Activated naive CD4-positive, alpha-beta T cell treated with anti-CD3 and anti-CD28 coated beads, Interleukin-2, amount 50 U/mL, for 24 hours (primary cell): ENCODE measurements at regions not wholly inside any gene's neighbourhood (a gene's known extent, or its start where the extent isn't known, plus 50 kb on each side); places are given as distances from the start of the nearest gene placed in this dataset.

Source experiments
- H3K27ac Mint-ChIP-seq: one replicate; pipeline ENCODE4 v1.8.0; 2021; ENCODE audit warnings: mild to moderate bottlenecking, mixed read lengths
- H3K27me3 Mint-ChIP-seq: one replicate; pipeline ENCODE4 v1.8.0; 2021; ENCODE audit warnings: mixed read lengths
- H3K36me3 Mint-ChIP-seq: one replicate; pipeline ENCODE4 v1.8.0; 2021; ENCODE audit warnings: mixed read lengths
- H3K4me1 Mint-ChIP-seq: one replicate; pipeline ENCODE4 v1.8.0; 2021; ENCODE audit warnings: mixed read lengths
- H3K4me3 Mint-ChIP-seq: one replicate; pipeline ENCODE4 v1.8.0; 2021; ENCODE audit warnings: mild to moderate bottlenecking, mixed read lengths
- H3K9me3 Mint-ChIP-seq: one replicate; pipeline ENCODE4 v1.8.0; 2021; ENCODE audit warnings: mixed read lengths

GRCh38 chr4:13857397-13857796, 229.9 kb upstream of the BOD1L1 start:
- Mint-ChIP-seq H3K36me3 (no peaks in the 10 kb centered on the region), H3K4me1 (no peaks in the 10 kb centered on the region), H3K9me3 (peaks cover 9% of the 10 kb centered on the region), H3K27ac (no peak overlapping the region), H3K27me3 (peaks cover 1% of the 10 kb centered on the region), H3K4me3 (no peak overlapping the region)

GRCh38 chr4:13857800-13858199, 230.3 kb upstream of the BOD1L1 start:
- peaks cover 1% of the 10 kb centered on the region for H3K27me3 Mint-ChIP-seq
- no peaks in the 10 kb centered on the region for H3K36me3 Mint-ChIP-seq
- H3K9me3 Mint-ChIP-seq = peaks cover 12% of the 10 kb centered on the region
- H3K4me1 Mint-ChIP-seq = no peaks in the 10 kb centered on the region
- H3K4me3 Mint-ChIP-seq = no peak overlapping the region
- no peak overlapping the region for H3K27ac Mint-ChIP-seq

- no peak overlapping the region for H3K4me3 Mint-ChIP-seq
- H3K4me1 Mint-ChIP-seq = no peaks in the 10 kb centered on the region
- H3K36me3 Mint-ChIP-seq = no peaks in the 10 kb centered on the region
- H3K9me3 Mint-ChIP-seq = peaks cover 13% of the 10 kb centered on the region
- peaks cover 1% of the 10 kb centered on the region for H3K27me3 Mint-ChIP-seq
- no peak overlapping the region for H3K27ac Mint-ChIP-seq
Measured at GRCh38 chr4:13859423-13859822, 231.9 kb upstream of the BOD1L1 start.

GRCh38 chr4:13860126-13860525, 232.6 kb upstream of the BOD1L1 start:
- H3K9me3 Mint-ChIP-seq = peaks cover 13% of the 10 kb centered on the region
- H3K36me3 Mint-ChIP-seq = no peaks in the 10 kb centered on the region
- peaks cover 1% of the 10 kb centered on the region for H3K27me3 Mint-ChIP-seq
- no peaks in the 10 kb centered on the region for H3K4me1 Mint-ChIP-seq
- no peak overlapping the region for H3K27ac Mint-ChIP-seq
- H3K4me3 Mint-ChIP-seq = no peak overlapping the region

GRCh38 chr4:13865871-13866669, 238.5 kb upstream of the BOD1L1 start:
- H3K9me3 Mint-ChIP-seq = peaks cover 4% of the 10 kb centered on the region
- no peaks in the 10 kb centered on the region for H3K36me3 Mint-ChIP-seq
- H3K4me1 Mint-ChIP-seq = no peaks in the 10 kb centered on the region
- H3K27ac Mint-ChIP-seq = no peak overlapping the region
- peaks cover 6% of the 10 kb centered on the region for H3K27me3 Mint-ChIP-seq
- H3K4me3 Mint-ChIP-seq = no peak overlapping the region

- Mint-ChIP-seq H3K4me1 (no peaks in the 10 kb centered on the region), H3K36me3 (no peaks in the 10 kb centered on the region), H3K9me3 (peaks cover 4% of the 10 kb centered on the region), H3K27me3 (peaks cover 6% of the 10 kb centered on the region), H3K4me3 (no peak overlapping the region), H3K27ac (no peak overlapping the region)
Measured at GRCh38 chr4:13866881-13867280, 239.4 kb upstream of the BOD1L1 start.

- no peaks in the 10 kb centered on the region for H3K9me3 Mint-ChIP-seq
- H3K4me1 Mint-ChIP-seq = no peaks in the 10 kb centered on the region
- no peak overlapping the region for H3K27ac Mint-ChIP-seq
- H3K4me3 Mint-ChIP-seq = no peak overlapping the region
- peaks cover 5% of the 10 kb centered on the region for H3K27me3 Mint-ChIP-seq
- no peaks in the 10 kb centered on the region for H3K36me3 Mint-ChIP-seq
Measured at GRCh38 chr4:13872155-13872554, 244.6 kb upstream of the BOD1L1 start.

- Mint-ChIP-seq H3K27ac (no peak overlapping the region), H3K4me1 (no peaks in the 10 kb centered on the region), H3K9me3 (no peaks in the 10 kb centered on the region), H3K36me3 (no peaks in the 10 kb centered on the region), H3K4me3 (no peak overlapping the region), H3K27me3 (peaks cover 5% of the 10 kb centered on the region)
Measured at GRCh38 chr4:13872955-13873354, 245.4 kb upstream of the BOD1L1 start.

GRCh38 chr4:13875181-13875580, 247.7 kb upstream of the BOD1L1 start:
- no peak overlapping the region for H3K4me3 Mint-ChIP-seq
- no peak overlapping the region for H3K27ac Mint-ChIP-seq
- H3K4me1 Mint-ChIP-seq = no peaks in the 10 kb centered on the region
- H3K36me3 Mint-ChIP-seq = no peaks in the 10 kb centered on the region
- H3K9me3 Mint-ChIP-seq = no peaks in the 10 kb centered on the region
- H3K27me3 Mint-ChIP-seq = peaks cover 2% of the 10 kb centered on the region

GRCh38 chr4:13876131-13876530, 248.6 kb upstream of the BOD1L1 start:
- no peaks in the 10 kb centered on the region for H3K4me1 Mint-ChIP-seq
- no peaks in the 10 kb centered on the region for H3K36me3 Mint-ChIP-seq
- peaks cover 2% of the 10 kb centered on the region for H3K27me3 Mint-ChIP-seq
- no peak overlapping the region for H3K4me3 Mint-ChIP-seq
- H3K9me3 Mint-ChIP-seq = no peaks in the 10 kb centered on the region
- H3K27ac Mint-ChIP-seq = no peak overlapping the region

GRCh38 chr4:13876940-13877339, 249.4 kb upstream of the BOD1L1 start:
- Mint-ChIP-seq H3K4me3 (no peak overlapping the region), H3K36me3 (no peaks in the 10 kb centered on the region), H3K4me1 (no peaks in the 10 kb centered on the region), H3K9me3 (no peaks in the 10 kb centered on the region), H3K27me3 (peaks cover 2% of the 10 kb centered on the region), H3K27ac (no peak overlapping the region)

GRCh38 chr4:13877626-13878025, 250.1 kb upstream of the BOD1L1 start:
- no peaks in the 10 kb centered on the region for H3K9me3 Mint-ChIP-seq
- H3K36me3 Mint-ChIP-seq = no peaks in the 10 kb centered on the region
- H3K27me3 Mint-ChIP-seq = peaks cover 2% of the 10 kb centered on the region
- H3K4me1 Mint-ChIP-seq = no peaks in the 10 kb centered on the region
- no peak overlapping the region for H3K4me3 Mint-ChIP-seq
- no peak overlapping the region for H3K27ac Mint-ChIP-seq

GRCh38 chr4:13881892-13882291, 254.4 kb upstream of the BOD1L1 start:
- H3K27ac Mint-ChIP-seq = no peak overlapping the region
- no peaks in the 10 kb centered on the region for H3K27me3 Mint-ChIP-seq
- no peak overlapping the region for H3K4me3 Mint-ChIP-seq
- no peaks in the 10 kb centered on the region for H3K4me1 Mint-ChIP-seq
- H3K9me3 Mint-ChIP-seq = no peaks in the 10 kb centered on the region
- no peaks in the 10 kb centered on the region for H3K36me3 Mint-ChIP-seq

GRCh38 chr4:13887010-13887409, 259.5 kb upstream of the BOD1L1 start:
- no peaks in the 10 kb centered on the region for H3K9me3 Mint-ChIP-seq
- H3K4me3 Mint-ChIP-seq = no peak overlapping the region
- H3K27me3 Mint-ChIP-seq = no peaks in the 10 kb centered on the region
- no peak overlapping the region for H3K27ac Mint-ChIP-seq
- no peaks in the 10 kb centered on the region for H3K4me1 Mint-ChIP-seq
- H3K36me3 Mint-ChIP-seq = no peaks in the 10 kb centered on the region

GRCh38 chr4:13888112-13888511, 260.6 kb upstream of the BOD1L1 start:
- H3K9me3 Mint-ChIP-seq = no peaks in the 10 kb centered on the region
- no peaks in the 10 kb centered on the region for H3K27me3 Mint-ChIP-seq
- no peaks in the 10 kb centered on the region for H3K36me3 Mint-ChIP-seq
- H3K27ac Mint-ChIP-seq = no peak overlapping the region
- H3K4me3 Mint-ChIP-seq = no peak overlapping the region
- no peaks in the 10 kb centered on the region for H3K4me1 Mint-ChIP-seq

GRCh38 chr4:13891544-13891939, 264.0 kb upstream of the BOD1L1 start:
- Mint-ChIP-seq H3K27ac (no peak overlapping the region), H3K27me3 (no peaks in the 10 kb centered on the region), H3K4me1 (no peaks in the 10 kb centered on the region), H3K9me3 (no peaks in the 10 kb centered on the region), H3K36me3 (no peaks in the 10 kb centered on the region), H3K4me3 (no peak overlapping the region)

- Mint-ChIP-seq H3K4me3 (no peak overlapping the region), H3K36me3 (no peaks in the 10 kb centered on the region), H3K27me3 (no peaks in the 10 kb centered on the region), H3K27ac (no peak overlapping the region), H3K4me1 (no peaks in the 10 kb centered on the region), H3K9me3 (no peaks in the 10 kb centered on the region)
Measured at GRCh38 chr4:13892739-13893105, 265.2 kb upstream of the BOD1L1 start.
